ENCODE measurements at regions not wholly inside any gene's neighbourhood (a gene's known extent, or its start where the extent isn't known, plus 50 kb on each side); places are given as distances from the start of the nearest gene placed in this dataset.

DNA sequence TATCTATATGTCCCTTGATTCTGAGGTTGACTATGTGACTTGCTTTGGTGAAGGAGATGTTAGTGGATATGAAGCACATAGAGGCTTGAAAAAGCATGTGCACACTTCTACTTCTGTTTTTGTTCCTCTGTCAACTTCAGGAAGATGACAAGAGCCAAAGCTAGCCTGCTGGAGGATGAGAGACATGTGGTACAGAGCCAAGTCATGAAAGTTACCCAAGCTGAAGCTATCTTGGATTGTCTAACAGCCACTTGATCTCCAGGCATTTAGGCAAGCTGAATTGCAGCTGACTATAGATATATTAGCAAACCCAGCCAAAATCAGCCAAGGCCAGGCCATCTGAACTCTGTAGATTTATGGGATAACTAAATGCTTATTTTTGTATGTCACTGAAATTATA is 70.8 kb upstream of the DYNLT3 start:
- no peak for TF ChIP-seq EP300 (IDR thresholded peaks at IDR 0.05)
- TF ChIP-seq, protein P1, sequence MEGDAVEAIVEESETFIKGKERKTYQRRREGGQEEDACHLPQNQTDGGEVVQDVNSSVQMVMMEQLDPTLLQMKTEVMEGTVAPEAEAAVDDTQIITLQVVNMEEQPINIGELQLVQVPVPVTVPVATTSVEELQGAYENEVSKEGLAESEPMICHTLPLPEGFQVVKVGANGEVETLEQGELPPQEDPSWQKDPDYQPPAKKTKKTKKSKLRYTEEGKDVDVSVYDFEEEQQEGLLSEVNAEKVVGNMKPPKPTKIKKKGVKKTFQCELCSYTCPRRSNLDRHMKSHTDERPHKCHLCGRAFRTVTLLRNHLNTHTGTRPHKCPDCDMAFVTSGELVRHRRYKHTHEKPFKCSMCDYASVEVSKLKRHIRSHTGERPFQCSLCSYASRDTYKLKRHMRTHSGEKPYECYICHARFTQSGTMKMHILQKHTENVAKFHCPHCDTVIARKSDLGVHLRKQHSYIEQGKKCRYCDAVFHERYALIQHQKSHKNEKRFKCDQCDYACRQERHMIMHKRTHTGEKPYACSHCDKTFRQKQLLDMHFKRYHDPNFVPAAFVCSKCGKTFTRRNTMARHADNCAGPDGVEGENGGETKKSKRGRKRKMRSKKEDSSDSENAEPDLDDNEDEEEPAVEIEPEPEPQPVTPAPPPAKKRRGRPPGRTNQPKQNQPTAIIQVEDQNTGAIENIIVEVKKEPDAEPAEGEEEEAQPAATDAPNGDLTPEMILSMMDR (IDR thresholded peaks at IDR 0.05) = no peak
